ENCODE measurements at regions not wholly inside any gene's neighbourhood (a gene's known extent, or its start where the extent isn't known, plus 50 kb on each side); places are given as distances from the start of the nearest gene placed in this dataset.

- TF ChIP-seq EZH2 (IDR thresholded peaks at IDR 0.05; ENCODE audit: insufficient read depth, poor library complexity, severe bottlenecking) (no peak), EZH2phosphoT487 (IDR thresholded peaks at IDR 0.05; ENCODE audit: insufficient read depth, low read depth) (no peak)
Measured at GRCh38 chrX:9131066-9131465, 97.1 kb upstream of the FAM9B start.

Measured in GM23248 (cell line).